ENCODE measurements at regions not wholly inside any gene's neighbourhood (a gene's known extent, or its start where the extent isn't known, plus 50 kb on each side); places are given as distances from the start of the nearest gene placed in this dataset.
"Not testable (repeated sequence)": the region's sequence is repeated elsewhere in the genome, so short reads cannot be mapped to it uniquely, and the experiment has no call there.

GRCh38 chr4:158122501-158122900 is 50.3 kb downstream of the GASK1B start:
- no peak for DNase-seq (ENCODE audit: low read depth in 3 of 3)

- DNase-seq (ENCODE audit: low read depth in 3 of 3) = no peak
Observed at GRCh38 chr4:158121161-158121579, 51.7 kb downstream of the GASK1B start.

- DNase-seq (ENCODE audit: low read depth in 3 of 3) = not testable (repeated sequence)
Observed at GRCh38 chr4:158120645-158121151, 52.1 kb downstream of the GASK1B start.

GRCh38 chr4:158112611-158113010 is 60.2 kb downstream of the GASK1B start:
- no peak for DNase-seq (ENCODE audit: low read depth in 3 of 3)

DNA sequence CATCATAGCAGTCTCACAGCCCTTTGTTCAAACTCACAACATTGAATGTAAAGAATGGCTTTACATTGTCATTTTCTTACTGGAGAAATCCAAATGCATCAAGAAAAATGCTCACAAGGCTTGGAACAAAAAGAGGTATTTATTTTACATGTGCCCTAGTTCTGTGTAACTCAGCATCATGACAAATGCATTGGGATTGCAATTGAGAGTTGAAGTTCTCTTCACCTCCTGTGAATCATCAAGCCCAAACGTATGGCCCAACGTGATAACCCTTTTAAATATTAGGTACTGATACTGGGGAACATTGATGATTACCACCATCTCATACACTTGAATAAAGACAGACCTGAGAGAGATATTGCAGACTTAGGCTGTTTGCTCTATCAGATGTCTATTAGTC is 61.6 kb downstream of the GASK1B start:
- no peak for DNase-seq (ENCODE audit: low read depth in 3 of 3)

- DNase-seq (ENCODE audit: low read depth in 3 of 3) = no peak
Observed at GRCh38 chr4:158102904-158103303, 69.9 kb downstream of the GASK1B start.

- DNase-seq (ENCODE audit: low read depth in 3 of 3) = no peak
Observed at GRCh38 chr4:158099686-158100085, 73.1 kb downstream of the GASK1B start.

DNA sequence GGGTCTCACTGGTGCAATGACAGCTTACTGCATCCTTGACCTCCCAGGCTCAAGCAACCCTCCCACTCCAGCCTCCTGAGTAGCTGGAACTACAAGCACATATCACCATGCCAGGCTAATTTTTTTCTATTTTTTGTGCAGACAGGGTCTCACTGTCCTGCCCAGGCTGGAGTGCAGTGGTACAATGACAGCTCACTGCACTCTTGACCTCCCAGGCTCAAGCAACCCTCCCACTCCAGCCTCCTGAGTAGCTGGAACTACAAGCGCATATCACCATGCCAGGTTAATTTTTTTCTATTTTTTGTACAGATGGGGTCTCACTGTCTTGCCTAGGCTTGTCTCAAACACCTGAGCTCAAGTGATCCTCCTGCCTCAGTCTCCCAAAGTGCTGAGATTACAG is 74.0 kb downstream of the GASK1B start:
- no peak for DNase-seq (ENCODE audit: low read depth in 3 of 3)

GRCh38 chr4:158094413-158095134 is 78.3 kb downstream of the GASK1B start:
- DNase-seq (ENCODE audit: low read depth in 3 of 3) = no peak

GRCh38 chr4:158090323-158090722 is 82.5 kb downstream of the GASK1B start:
- DNase-seq (ENCODE audit: low read depth in 3 of 3) = no peak

GRCh38 chr4:158089897-158090296 is 82.9 kb downstream of the GASK1B start:
- not testable (repeated sequence) for DNase-seq (ENCODE audit: low read depth in 3 of 3)

GRCh38 chr4:158080354-158080753 is 92.5 kb downstream of the GASK1B start:
- DNase-seq (ENCODE audit: low read depth in 3 of 3) = no peak

DNA sequence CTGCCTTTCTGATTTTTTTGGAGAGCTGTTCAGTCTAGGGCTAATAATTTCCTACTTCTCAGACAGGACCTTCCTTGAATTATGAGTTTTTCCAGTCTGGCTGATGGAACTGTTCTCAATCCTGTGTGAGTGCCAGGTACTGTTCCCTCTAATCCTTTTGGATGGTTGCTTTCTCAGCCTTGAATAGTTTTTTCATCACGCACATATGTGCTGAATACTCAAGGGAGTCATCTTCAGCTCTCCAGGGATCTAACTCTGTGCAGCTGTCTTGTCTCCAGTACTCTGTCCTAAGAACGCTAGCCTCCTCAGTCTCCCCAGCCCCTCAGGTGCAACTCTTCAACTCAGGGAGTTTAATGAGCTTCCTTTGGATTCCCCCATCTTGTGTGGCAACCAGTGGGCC is 93.2 kb downstream of the GASK1B start:
- DNase-seq (ENCODE audit: low read depth in 3 of 3) = no peak

DNA sequence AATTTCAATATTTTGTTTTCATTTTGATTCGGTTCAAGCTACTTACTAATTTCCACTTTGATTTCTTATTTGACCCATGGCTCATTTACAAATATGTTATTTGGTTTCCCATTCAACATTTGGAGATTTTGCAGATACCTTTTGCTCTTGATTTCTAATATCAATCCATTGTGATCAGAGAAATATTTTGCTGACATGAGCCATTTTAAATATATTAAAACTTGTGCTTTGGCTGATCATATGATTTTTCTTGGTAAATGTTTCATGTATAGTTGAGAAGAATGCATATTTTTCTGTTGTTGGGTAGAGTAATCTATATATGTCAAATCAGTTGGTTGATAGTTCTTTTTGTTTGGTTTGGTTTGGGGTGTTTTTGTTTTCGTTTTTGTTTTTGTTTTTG is 95.0 kb downstream of the GASK1B start:
- no peak for DNase-seq (ENCODE audit: low read depth in 3 of 3)

GRCh38 chr4:158074851-158075250 is 98.0 kb downstream of the GASK1B start:
- no peak for DNase-seq (ENCODE audit: low read depth in 3 of 3)

DNA sequence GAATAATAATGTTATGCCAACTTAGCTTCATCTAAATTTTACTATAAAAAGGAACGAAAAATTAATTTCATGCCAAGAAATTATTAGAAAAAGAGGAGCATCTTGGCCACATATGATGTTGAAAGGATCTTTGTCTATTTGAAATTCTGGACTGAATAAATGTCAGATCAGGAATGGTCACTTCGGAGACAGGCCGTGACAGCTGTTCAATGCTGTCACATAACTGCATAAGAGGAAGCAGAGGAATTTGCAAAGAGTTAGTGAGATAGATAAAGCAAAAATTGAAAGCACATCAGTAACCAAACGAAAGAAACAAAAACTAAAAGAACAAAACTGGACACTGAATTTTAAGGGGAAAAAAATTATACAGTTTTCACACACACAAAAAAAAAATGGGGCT is 100.9 kb downstream of the GASK1B start:
- no peak for DNase-seq (ENCODE audit: low read depth in 3 of 3)

- no peak for DNase-seq (ENCODE audit: low read depth in 3 of 3)
Observed at GRCh38 chr4:158068068-158068467, 104.8 kb downstream of the GASK1B start.

DNA sequence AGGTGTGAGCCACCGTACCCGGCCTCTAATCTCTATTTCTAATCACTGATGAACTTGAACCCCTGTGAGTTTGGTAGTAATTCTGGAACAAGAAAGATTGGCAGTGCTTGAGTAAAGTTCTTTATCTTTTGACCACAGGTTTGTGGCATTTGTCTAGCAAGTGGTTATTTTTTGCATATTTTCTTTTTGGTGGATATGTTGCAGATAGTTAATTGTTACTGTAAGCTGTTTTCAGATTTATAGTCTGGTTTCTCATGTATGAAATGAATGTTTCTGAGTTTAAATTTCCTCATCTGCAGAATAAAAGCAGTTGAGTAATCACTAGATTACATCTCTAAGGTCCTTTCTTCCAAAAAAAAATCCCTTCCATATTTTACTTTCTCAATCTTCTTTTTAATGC is 105.2 kb downstream of the GASK1B start:
- no peak for DNase-seq (ENCODE audit: low read depth in 3 of 3)

DNA sequence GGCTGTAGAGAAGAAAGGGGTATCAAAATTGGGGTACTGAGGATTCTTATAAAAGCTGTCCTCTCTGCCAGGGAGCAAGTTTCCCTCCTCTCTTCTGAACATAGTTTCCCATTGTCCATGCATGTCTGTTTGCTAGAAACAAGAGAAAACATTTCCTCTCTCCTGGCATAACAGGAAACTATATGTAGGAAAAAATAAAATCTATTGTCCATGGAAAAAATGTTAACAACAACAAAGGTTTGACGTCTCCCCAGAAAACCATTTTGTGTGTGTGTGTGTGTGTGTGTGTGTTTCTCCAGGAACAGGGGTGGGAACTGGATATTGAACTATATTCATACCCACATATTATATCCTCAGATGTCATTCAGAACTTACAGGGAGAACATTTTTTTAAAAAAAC is 107.2 kb downstream of the GASK1B start:
- DNase-seq (ENCODE audit: low read depth in 3 of 3) = no peak

- no peak for DNase-seq (ENCODE audit: low read depth in 3 of 3)
Observed at GRCh38 chr4:158065176-158065575, 107.6 kb downstream of the GASK1B start.

- no peak for DNase-seq (ENCODE audit: low read depth in 3 of 3)
Observed at GRCh38 chr4:158056689-158057245, 116.1 kb downstream of the GASK1B start.

DNA sequence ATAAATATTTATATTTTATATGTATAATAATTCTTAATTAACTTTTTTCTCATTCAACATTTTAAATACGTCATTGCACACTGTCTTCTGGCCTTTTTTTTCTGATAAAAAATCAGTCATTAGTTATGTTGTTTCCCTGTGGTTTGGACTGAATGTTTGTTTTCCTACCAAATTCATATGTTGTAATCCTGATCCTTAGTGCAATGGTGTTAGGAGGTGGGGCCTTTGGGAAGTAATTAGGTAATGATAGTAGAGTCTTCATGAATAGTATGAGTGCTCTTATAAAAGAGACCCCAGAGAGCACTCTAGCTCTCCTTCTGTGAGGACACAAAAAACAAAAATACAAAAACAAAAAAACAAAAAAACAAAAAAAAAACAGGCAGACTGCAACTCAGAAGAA is 117.2 kb downstream of the GASK1B start:
- DNase-seq (ENCODE audit: low read depth in 3 of 3) = no peak

- no peak for DNase-seq (ENCODE audit: low read depth in 3 of 3)
Observed at GRCh38 chr4:158053801-158054200, 119.0 kb downstream of the GASK1B start.

DNA sequence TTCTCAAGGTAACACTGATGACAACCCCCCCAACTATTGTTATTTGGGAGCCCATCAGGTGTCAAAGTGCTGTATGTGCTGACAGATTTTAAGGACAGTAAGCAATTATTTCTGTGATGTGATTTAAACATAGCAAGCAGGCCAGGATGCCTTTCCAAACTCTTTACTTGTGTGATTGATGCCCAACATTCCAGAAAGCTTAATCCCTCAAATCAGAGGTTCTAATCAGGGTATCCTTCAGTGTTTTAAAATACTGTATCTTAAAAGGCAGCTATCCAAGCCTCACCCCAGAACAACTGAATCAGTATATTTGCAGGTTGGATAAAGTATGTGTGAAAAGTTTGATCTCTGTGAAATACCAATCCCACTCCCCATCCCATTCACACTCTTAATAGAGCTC is 119.7 kb downstream of the GASK1B start:
- DNase-seq (ENCODE audit: low read depth in 3 of 3) = no peak

Data from stimulated activated CD4-positive, alpha-beta T cell treated with anti-CD3 and anti-CD28 coated beads, TNF-alpha, amount 100 ng/mL, for 4 hours (primary cell).